HCT116 (cell line): ENCODE measurements at regions not wholly inside any gene's neighbourhood (a gene's known extent, or its start where the extent isn't known, plus 50 kb on each side); places are given as distances from the start of the nearest gene placed in this dataset.

Source experiments
- ATAC-seq: fragments of 200-7000 bp; cut with Tn5 transposase; 2 replicates; pipeline ENCODE4 v1.9.1; 2020; ENCODE audit warnings: mild to moderate bottlenecking, moderate library complexity
- BruUV-seq: library from RNA; stranded (reverse); fragments of 400-500 nt; replicated peaks from 2 replicates; lab custom pipeline; 2021; lab: Mats Ljungman, UMichigan
- CTCF ChIA-PET: fragments of 300-600 bp; sonication (Branson Sonifier 250); formaldehyde crosslinking; loops from one replicate; lab custom pipeline; 2021; ENCODE audit warnings: antibody characterized with exemption; lab: Charles Lee
- POLR2A ChIA-PET: fragments of 300-600, 350-600 bp; sonication (Branson Sonifier 250); formaldehyde crosslinking; loops from one replicate; lab custom pipeline; 2021; ENCODE audit warnings: antibody characterized with exemption; lab: Charles Lee
- RAD21 ChIA-PET, 2 experiments: fragments of 300-600 bp; sonication (Branson Sonifier 250); formaldehyde crosslinking; loops; one replicate each; lab custom pipeline; 2023; ENCODE audit warnings: low total read pairs in 2 of 2; ENCODE audit not compliant: uncharacterized antibody in 2 of 2, unreplicated experiment in 2 of 2, low non-redundant PET in 1 of 2; lab: Charles Lee
- DNase-seq: peaks from one replicate; pipeline ENCODE4 v3.0.0-alpha.2; 2010; ENCODE audit warnings: low read depth, low spot score
- H2AFZ ChIP-seq: fragments of 200-600 bp; shearing (Covaris generic), sonication (generic); 2 replicates; pipeline ENCODE4 v1.6.1; 2017; ENCODE audit warnings: low read depth, mixed run types, mixed read lengths, antibody characterized with exemption, low read length; ENCODE audit not compliant: poor library complexity, severe bottlenecking
- H3K27ac ChIP-seq: 2 replicates; pipeline ENCODE4 v1.5.1; 2012; ENCODE audit warnings: low read depth, low read length
- H3K27me3 ChIP-seq: fragments of 200-600 bp; sonication (generic); 2 replicates; pipeline ENCODE4 v1.6.1; 2016; ENCODE audit warnings: mixed run types, low read length, mixed read lengths; ENCODE audit not compliant: insufficient read depth
- H3K36me3 ChIP-seq, 2 experiments: fragments of 200-500 bp in 1 of 2; fragments of 200-600 bp in 1 of 2; sonication (Bioruptor generic) in 1 of 2; sonication (generic) in 1 of 2; 2 replicates each; pipeline versions ENCODE4 v1.5.1 to v1.6.1; 2014 to 2016; ENCODE audit warnings: low read length in 2 of 2, inconsistent platforms in 1 of 2, mixed read lengths in 1 of 2, mixed run types in 1 of 2; ENCODE audit not compliant: insufficient read depth in 2 of 2, control insufficient read depth in 1 of 2
- H3K4me1 ChIP-seq, 2 experiments: fragments of 200-600 bp in 1 of 2; sonication (generic) in 1 of 2; 2 replicates each; pipeline versions ENCODE4 v1.5.1 to v1.6.1; 2012 to 2017; ENCODE audit warnings: low read length in 2 of 2, inconsistent platforms in 1 of 2, mild to moderate bottlenecking in 1 of 2, mixed read lengths in 1 of 2, mixed run types in 1 of 2, moderate library complexity in 1 of 2; ENCODE audit not compliant: insufficient read depth in 2 of 2, control insufficient read depth in 1 of 2
- H3K4me2 ChIP-seq: fragments of 200-600 bp; sonication (generic); 2 replicates; pipeline ENCODE4 v1.6.1; 2017; ENCODE audit warnings: mixed run types, low read length, mixed read lengths
- H3K4me3 ChIP-seq, 2 experiments: fragments of 200-600 bp in 1 of 2; sonication (generic) in 1 of 2; replicated peaks in 1 of 2; 2 replicates each; pipeline ENCODE4 v1.5.1; 2011 to 2016; ENCODE audit warnings: low read length in 2 of 2, control low read depth in 1 of 2, low read depth in 1 of 2, mild to moderate bottlenecking in 1 of 2, mixed read lengths in 1 of 2, mixed run types in 1 of 2
- H3K79me2 ChIP-seq: fragments of 200-600 bp; sonication (generic); 2 replicates; pipeline ENCODE4 v1.6.1; 2017; ENCODE audit warnings: mild to moderate bottlenecking, mixed run types, low read length, moderate library complexity, mixed read lengths; ENCODE audit not compliant: insufficient read depth
- H3K9ac ChIP-seq: fragments of 200-600 bp; sonication (generic); 2 replicates; pipeline ENCODE4 v1.6.1; 2016; ENCODE audit warnings: low read length, mixed read lengths
- H3K9me2 ChIP-seq: fragments of 200-600 bp; sonication (generic), shearing (Covaris generic); 2 replicates; pipeline ENCODE4 v1.6.1; 2017; ENCODE audit warnings: mixed run types, mild to moderate bottlenecking, moderate library complexity; ENCODE audit not compliant: insufficient read depth
- H3K9me3 ChIP-seq, 2 experiments: fragments of 200-500 bp in 1 of 2; fragments of 200-600 bp in 1 of 2; sonication (Bioruptor generic) in 1 of 2; sonication (generic) in 1 of 2; 2 replicates each; pipeline ENCODE4 v1.6.1; 2014 to 2017; ENCODE audit warnings: low read length in 2 of 2, mixed read lengths in 2 of 2, inconsistent platforms in 1 of 2, low read depth in 1 of 2, mild to moderate bottlenecking in 1 of 2, mixed run types in 1 of 2, moderate library complexity in 1 of 2; ENCODE audit not compliant: control insufficient read depth in 1 of 2, insufficient read depth in 1 of 2
- H4K20me1 ChIP-seq: fragments of 200-600 bp; sonication (generic), shearing (Covaris generic); 2 replicates; pipeline ENCODE4 v1.6.1; 2017; ENCODE audit warnings: mixed run types, mild to moderate bottlenecking, moderate library complexity; ENCODE audit not compliant: insufficient read depth
- CBX3 ChIP-seq: IDR thresholded peaks from 2 replicates; pipeline ENCODE4 v1.6.1; 2012; ENCODE audit warnings: low read depth
- CEBPB ChIP-seq: IDR thresholded peaks from 2 replicates; pipeline ENCODE4 v1.6.1; 2012; ENCODE audit warnings: low read depth
- CTCF ChIP-seq, 3 experiments: fragments of 200-600 bp in 1 of 3; sonication (generic) in 1 of 3; IDR thresholded peaks in 2 of 3; conservative IDR thresholded peaks in 1 of 3; 2 replicates each; pipeline ENCODE4 v1.5.1; 2012 to 2017; ENCODE audit warnings: low read depth in 2 of 3, low read length in 2 of 3, antibody characterized with exemption in 1 of 3, borderline replicate concordance in 1 of 3, control low read depth in 1 of 3, mild to moderate bottlenecking in 1 of 3, mixed read lengths in 1 of 3, mixed run types in 1 of 3, moderate library complexity in 1 of 3; ENCODE audit not compliant: insufficient read depth in 1 of 3
- EGR1 ChIP-seq: IDR thresholded peaks from 2 replicates; pipeline ENCODE4 v1.6.1; 2012; ENCODE audit warnings: low read depth
- ELF1 ChIP-seq: IDR thresholded peaks from 2 replicates; pipeline ENCODE4 v1.6.1; 2012; ENCODE audit warnings: low read depth, borderline replicate concordance
- EZH2 ChIP-seq: fragments of 200-600 bp; sonication (generic); IDR thresholded peaks from 2 replicates; pipeline ENCODE4 v1.6.1; 2017; ENCODE audit warnings: antibody characterized with exemption, mixed run types
- FOSL1 ChIP-seq: IDR thresholded peaks from 2 replicates; pipeline ENCODE4 v1.6.1; 2012; ENCODE audit warnings: low read depth
- JUND ChIP-seq: IDR thresholded peaks from 2 replicates; pipeline ENCODE4 v1.6.1; 2012
- MAX ChIP-seq: IDR thresholded peaks from 2 replicates; pipeline ENCODE4 v1.6.1; 2012
- RAD21 ChIP-seq: IDR thresholded peaks from 2 replicates; pipeline ENCODE4 v1.6.1; 2012; ENCODE audit warnings: low read depth, mild to moderate bottlenecking
- REST ChIP-seq: IDR thresholded peaks from 2 replicates; pipeline ENCODE4 v1.6.1; 2012; ENCODE audit warnings: low read depth
- SIN3A ChIP-seq: IDR thresholded peaks from 2 replicates; pipeline ENCODE4 v1.6.1; 2012; ENCODE audit warnings: low read depth
- SP1 ChIP-seq: IDR thresholded peaks from 2 replicates; pipeline ENCODE4 v1.6.1; 2012; ENCODE audit warnings: low read depth
- SRF ChIP-seq: IDR thresholded peaks from 2 replicates; pipeline ENCODE4 v1.6.1; 2012; ENCODE audit warnings: low read depth
- TCF7L2 ChIP-seq: IDR thresholded peaks from 2 replicates; pipeline ENCODE4 v1.7.0; 2011; ENCODE audit warnings: borderline replicate concordance, inconsistent platforms; ENCODE audit not compliant: insufficient read depth, insufficient read length; ENCODE audit errors: extremely low read depth
- YY1 ChIP-seq: IDR thresholded peaks from 2 replicates; pipeline ENCODE4 v1.6.1; 2011; ENCODE audit warnings: low read length, low read depth, moderate library complexity, mild to moderate bottlenecking; ENCODE audit not compliant: insufficient replicate concordance; ENCODE audit errors: extremely low read depth
- ZFX ChIP-seq: fragments of 450-650 bp; IDR thresholded peaks from 2 replicates; pipeline ENCODE4 v1.6.1; 2017
- ZNF274 ChIP-seq: fragments of 200-500 bp; sonication (Bioruptor generic); IDR thresholded peaks from 2 replicates; pipeline ENCODE4 v1.6.1; 2014; ENCODE audit warnings: mild to moderate bottlenecking, low read depth, low read length, inconsistent platforms
- intact Hi-C: fragments of 100-400 bp; cut with micrococcal nuclease; formaldehyde crosslinking; loops from 2 replicates; pipeline ENCODE4 v1.10.0; 2022

- H3K36me3 ChIP-seq: no peaks in the 10 kb centered on the region
- DNase-seq (no peak), ATAC-seq (no peak)
- no peak overlapping the region for H2AFZ ChIP-seq
- H3K9me2 ChIP-seq: no peaks in the 10 kb centered on the region
- TF ChIP-seq CBX3 (no peak), ZFX (no peak), RAD21 (no peak), SP1 (no peak), CTCF (IDR thresholded peaks at IDR 0.05 in 2 of 3, conservative IDR thresholded peaks at IDR 0.05 in 1 of 3; ENCODE audit: borderline replicate concordance in 1 of 3, insufficient read depth in 1 of 3, low read depth in 2 of 3, low read length in 2 of 3) (no peak), YY1 (no peak), TCF7L2 (no peak), FOSL1 (no peak), SIN3A (no peak), ELF1 (no peak), MAX (no peak), ZNF274 (no peak), EZH2 (no peak), REST (no peak), JUND (no peak), SRF (no peak), EGR1 (no peak), CEBPB (no peak)
- H3K4me1 ChIP-seq: no peaks in the 10 kb centered on the region; a peak in 1 of 4 replicates
- ChIA-PET POLR2A (no interaction called here), CTCF (no interaction called here), RAD21 (no interaction called here)
- no peak overlapping the region for H3K4me3 ChIP-seq
- no peaks in the 10 kb centered on the region for H3K9me3 ChIP-seq
- no peaks in the 10 kb centered on the region for H4K20me1 ChIP-seq
- H3K27me3 ChIP-seq: no peaks in the 10 kb centered on the region
- no peak overlapping the region for H3K4me2 ChIP-seq
- H3K27ac ChIP-seq: no peak overlapping the region
- no peaks in the 10 kb centered on the region for H3K79me2 ChIP-seq
- H3K9ac ChIP-seq: no peak overlapping the region
- no TSS peak for BruUV-seq
- intact Hi-C loops: no loop called here
Measured at GRCh38 chr1:168825820-168826219, 96.8 kb upstream of the DPT start.
